Epithelial cell of esophagus (primary cell): ENCODE measurements at regions not wholly inside any gene's neighbourhood (a gene's known extent, or its start where the extent isn't known, plus 50 kb on each side); places are given as distances from the start of the nearest gene placed in this dataset.

ENCODE experiments used
- DNase-seq: peaks from one replicate; pipeline ENCODE4 v3.0.0; 2010; ENCODE audit warnings: low read depth
- H3K4me3 ChIP-seq: 2 replicates; pipeline ENCODE4 v1.5.1; 2011; ENCODE audit warnings: mild to moderate bottlenecking, low read length, control low read depth
- TF ChIP-seq, protein P1 (sequence below): IDR thresholded peaks from 2 replicates; pipeline ENCODE4 v1.5.1; 2011; ENCODE audit warnings: low read depth, mild to moderate bottlenecking, low read length, control low read depth, inconsistent platforms; ENCODE audit not compliant: insufficient read depth; ENCODE audit errors: missing control alignments

DNA sequence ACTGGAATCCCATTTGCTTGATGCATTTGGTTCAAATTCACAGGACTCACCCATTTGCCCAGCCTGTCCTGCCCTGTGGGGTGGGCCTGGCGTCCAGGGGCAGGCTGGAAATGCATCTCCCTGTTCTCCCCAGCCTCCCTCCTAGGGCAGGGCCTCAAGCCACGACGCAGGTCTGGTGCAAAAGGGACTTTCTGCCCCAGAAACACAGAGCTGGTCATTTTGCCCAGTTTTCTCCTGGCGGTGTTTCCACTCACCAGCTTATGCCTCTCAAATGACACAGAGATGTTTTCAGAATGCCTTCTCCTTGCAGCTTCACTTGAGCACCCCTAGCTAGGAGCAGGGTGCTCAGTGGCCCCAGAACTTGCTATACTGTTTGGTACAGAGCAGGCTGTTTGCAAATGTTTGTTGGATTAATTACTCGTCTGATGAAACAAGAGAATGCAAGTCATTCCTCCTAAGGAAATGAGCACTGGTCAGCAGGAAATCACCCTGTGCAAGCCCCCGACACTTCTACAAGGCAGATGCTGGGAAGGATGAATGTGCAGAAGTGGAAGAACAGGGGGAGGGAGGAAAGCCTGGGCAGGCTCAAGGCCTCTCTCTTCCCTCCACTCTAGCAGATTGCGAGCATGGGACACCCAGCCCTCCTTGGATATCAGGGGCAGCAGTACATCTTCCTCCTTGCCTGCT lies 164.3 kb upstream of the APCDD1 start:
- no peak overlapping the region for H3K4me3 ChIP-seq
- DNase-seq = no peak
- TF ChIP-seq, protein P1, sequence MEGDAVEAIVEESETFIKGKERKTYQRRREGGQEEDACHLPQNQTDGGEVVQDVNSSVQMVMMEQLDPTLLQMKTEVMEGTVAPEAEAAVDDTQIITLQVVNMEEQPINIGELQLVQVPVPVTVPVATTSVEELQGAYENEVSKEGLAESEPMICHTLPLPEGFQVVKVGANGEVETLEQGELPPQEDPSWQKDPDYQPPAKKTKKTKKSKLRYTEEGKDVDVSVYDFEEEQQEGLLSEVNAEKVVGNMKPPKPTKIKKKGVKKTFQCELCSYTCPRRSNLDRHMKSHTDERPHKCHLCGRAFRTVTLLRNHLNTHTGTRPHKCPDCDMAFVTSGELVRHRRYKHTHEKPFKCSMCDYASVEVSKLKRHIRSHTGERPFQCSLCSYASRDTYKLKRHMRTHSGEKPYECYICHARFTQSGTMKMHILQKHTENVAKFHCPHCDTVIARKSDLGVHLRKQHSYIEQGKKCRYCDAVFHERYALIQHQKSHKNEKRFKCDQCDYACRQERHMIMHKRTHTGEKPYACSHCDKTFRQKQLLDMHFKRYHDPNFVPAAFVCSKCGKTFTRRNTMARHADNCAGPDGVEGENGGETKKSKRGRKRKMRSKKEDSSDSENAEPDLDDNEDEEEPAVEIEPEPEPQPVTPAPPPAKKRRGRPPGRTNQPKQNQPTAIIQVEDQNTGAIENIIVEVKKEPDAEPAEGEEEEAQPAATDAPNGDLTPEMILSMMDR = no peak

DNA sequence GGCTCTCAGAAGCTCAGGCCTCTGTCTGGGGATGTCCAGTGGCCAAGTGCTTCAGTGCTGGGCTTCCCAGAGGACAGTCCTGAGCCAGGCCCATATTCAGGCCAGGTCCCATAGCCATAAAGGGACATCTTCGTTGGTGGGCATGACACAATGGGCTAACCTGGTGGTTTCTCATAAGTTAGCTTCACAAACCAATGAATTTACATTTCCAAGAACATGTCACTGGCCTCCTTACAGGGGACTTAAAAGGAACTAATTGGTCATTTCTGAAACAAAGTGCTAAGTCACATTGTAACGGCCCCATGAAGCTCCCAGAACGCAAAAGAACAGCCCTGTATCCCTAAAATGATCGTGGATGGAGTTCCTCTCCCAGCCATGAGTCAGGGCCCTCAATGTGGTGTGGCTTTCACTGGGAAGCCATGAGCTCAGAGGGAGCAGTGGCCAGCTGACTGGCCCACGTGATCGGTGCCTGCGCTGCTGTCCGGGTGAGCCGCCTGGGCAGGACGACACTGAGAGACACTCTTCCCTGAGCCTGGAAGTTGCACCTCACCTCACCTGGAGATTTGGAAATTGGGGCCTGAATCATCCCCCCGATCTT lies 163.7 kb upstream of the APCDD1 start:
- DNase-seq = no peak
- no peak overlapping the region for H3K4me3 ChIP-seq
- TF ChIP-seq, protein P1 = no peak

DNA sequence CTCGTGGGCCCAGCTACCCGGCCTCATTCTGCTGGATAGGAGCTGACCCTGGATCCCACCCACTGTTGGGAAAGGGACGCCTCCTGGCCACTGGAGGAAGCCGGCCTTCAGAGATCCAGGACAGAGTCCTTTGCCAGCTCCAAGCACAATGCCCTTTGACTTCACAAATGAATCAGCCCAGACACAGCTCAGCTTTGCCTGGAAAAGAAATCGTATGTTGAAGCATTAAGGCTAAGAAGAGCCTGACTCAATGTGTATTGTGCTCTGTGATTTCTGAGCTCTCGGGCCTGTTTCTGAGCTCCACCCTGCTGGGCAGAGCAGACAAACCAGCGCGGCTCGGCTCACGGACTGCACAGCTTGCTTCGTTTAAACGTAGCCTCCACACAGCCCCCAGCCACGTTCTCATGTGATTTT lies 162.9 kb upstream of the APCDD1 start:
- no peak for DNase-seq
- TF ChIP-seq, protein P1 = no peak
- no peak overlapping the region for H3K4me3 ChIP-seq

DNA sequence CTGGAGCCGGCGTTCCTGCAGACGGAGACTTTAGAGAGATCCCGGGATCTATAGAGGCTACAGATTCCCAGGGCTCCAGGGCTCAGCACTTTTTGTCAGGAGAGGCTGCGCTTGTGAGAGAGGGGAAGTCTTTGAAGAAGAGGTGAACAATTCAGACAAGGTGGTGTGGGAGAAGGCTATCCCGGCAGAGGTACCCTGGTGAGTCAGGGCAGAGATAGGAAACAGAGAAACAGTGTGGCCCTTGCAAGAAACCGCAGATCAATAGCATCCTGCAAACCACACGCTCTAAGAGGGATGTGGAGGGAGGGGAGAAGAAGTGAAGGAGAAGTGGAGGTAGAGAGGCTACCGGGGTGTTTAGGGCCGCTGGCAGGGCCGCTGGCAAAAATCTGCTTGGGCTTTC lies 160.5 kb upstream of the APCDD1 start:
- TF ChIP-seq, protein P1 = no peak
- no peak overlapping the region for H3K4me3 ChIP-seq
- DNase-seq = no peak

DNA sequence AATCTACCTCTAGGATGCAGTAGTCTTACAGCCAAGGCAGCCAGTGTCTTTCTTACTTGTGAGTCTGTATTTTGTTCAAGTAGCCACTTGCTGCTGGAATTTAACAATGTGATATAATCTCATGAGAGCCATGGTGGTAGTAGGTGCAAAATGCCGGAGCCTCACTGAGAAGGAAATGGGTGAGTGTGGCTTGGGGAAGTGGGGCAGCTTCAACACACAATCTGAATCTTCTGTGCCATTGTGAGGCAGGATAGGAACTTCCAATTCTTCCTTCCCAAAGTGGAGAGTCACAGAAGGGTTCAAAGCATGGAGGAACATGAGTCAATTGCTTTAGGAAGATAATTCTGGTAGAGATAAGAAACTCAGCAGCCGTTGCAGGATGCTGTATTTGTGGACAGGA lies 158.7 kb upstream of the APCDD1 start:
- TF ChIP-seq, protein P1 = no peak
- no peak for DNase-seq
- no peak overlapping the region for H3K4me3 ChIP-seq

DNA sequence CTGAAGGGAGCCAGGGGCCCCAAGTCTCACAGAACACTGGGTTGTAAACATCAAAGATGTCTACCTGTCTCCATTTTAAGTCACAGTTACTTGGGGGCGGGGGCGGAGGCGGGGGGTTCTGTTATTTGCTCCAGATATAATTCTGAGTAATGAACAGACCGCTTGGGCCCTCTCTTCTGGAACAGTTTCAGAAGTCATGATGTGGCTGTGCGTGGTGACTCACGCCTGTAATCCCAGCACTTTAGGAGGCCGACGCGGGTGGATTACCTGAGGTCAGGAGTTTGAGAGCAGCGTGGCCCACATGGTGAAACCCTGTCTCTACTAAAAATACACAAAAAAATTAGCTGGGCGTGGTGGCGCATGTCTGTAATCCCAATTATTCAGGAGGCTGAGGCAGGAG lies 157.9 kb upstream of the APCDD1 start:
- DNase-seq = no peak
- TF ChIP-seq, protein P1 = no peak
- H3K4me3 ChIP-seq = no peak overlapping the region

DNA sequence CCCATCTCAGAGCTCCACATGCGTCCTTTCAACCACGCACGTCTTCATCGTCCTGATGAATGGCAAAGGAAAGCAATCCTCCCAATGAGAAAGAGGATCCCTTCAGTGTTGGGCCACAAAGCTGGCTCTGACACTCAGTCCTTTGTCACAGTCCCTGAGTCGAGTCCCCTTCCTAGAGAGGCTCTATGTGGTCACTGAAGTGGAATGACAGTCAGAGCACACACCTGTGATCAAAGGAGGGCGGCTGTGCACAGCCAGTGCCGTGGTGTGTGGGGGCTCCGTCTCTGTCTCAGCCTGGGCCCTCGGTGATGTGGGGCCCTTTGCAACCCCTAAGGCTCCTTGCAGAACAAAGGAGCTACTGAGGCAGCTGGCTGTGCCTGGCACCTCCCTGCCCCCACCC lies 157.3 kb upstream of the APCDD1 start:
- no peak overlapping the region for H3K4me3 ChIP-seq
- TF ChIP-seq, protein P1 = no peak
- DNase-seq = no peak
